HepG2 (cell line): ENCODE measurements at regions not wholly inside any gene's neighbourhood (a gene's known extent, or its start where the extent isn't known, plus 50 kb on each side); places are given as distances from the start of the nearest gene placed in this dataset.

ENCODE experiments used
- HMGA1 ChIP-seq: sonication (generic); formaldehyde crosslinking; conservative IDR thresholded peaks from 2 replicates; pipeline ENCODE4 v1.4.0; 2020; ENCODE audit warnings: missing genetic modification reagents
- SIN3A ChIP-seq: IDR thresholded peaks from 2 replicates; pipeline ENCODE4 v1.6.1; 2011; ENCODE audit warnings: low read depth, mild to moderate bottlenecking, control low read depth, low read length, borderline replicate concordance
- ZNF143 ChIP-seq: sonication (generic); formaldehyde crosslinking; IDR thresholded peaks from 2 replicates; pipeline ENCODE4 v1.4.0; 2020; ENCODE audit warnings: missing genetic modification reagents
- ZNF274 ChIP-seq: sonication (generic); formaldehyde crosslinking; IDR thresholded peaks from 2 replicates; pipeline ENCODE4 v1.5.1; 2020; ENCODE audit warnings: mild to moderate bottlenecking, missing genetic modification reagents
- TF ChIP-seq, protein P1 (sequence below): IDR thresholded peaks from 2 replicates; pipeline ENCODE4 v1.6.1; 2016; ENCODE audit warnings: low read depth, control low read depth

DNA sequence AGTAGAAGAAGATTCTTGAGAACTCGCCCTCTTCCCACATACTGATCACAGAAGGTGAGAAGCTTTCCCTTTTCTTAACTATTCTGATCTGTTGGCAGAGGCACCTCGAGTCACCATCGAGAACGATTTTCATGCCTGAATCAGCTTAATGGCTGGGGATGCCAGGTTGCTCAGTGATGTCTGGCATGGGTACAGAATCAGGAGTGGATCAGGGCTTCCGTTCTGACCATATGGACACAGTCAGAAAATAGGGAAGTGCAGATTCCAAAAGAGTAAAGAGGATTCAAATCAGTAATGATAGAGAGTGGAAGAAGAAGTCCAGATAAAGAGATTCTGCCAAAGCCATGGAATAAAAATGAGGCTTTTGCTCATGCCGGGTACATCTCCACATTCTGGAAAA is 52.0 kb upstream of the GRB10 start:
- TF ChIP-seq ZNF143 = no peak
- TF ChIP-seq, protein P1, sequence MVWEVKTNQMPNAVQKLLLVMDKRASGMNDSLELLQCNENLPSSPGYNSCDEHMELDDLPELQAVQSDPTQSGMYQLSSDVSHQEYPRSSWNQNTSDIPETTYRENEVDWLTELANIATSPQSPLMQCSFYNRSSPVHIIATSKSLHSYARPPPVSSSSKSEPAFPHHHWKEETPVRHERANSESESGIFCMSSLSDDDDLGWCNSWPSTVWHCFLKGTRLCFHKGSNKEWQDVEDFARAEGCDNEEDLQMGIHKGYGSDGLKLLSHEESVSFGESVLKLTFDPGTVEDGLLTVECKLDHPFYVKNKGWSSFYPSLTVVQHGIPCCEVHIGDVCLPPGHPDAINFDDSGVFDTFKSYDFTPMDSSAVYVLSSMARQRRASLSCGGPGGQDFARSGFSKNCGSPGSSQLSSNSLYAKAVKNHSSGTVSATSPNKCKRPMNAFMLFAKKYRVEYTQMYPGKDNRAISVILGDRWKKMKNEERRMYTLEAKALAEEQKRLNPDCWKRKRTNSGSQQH = no peak
- no peak for TF ChIP-seq SIN3A
- no peak for TF ChIP-seq HMGA1 (CRISPR knock-in tag)
- TF ChIP-seq ZNF274 (CRISPR knock-in tag) = no peak
